ENCODE measurements at regions not wholly inside any gene's neighbourhood (a gene's known extent, or its start where the extent isn't known, plus 50 kb on each side); places are given as distances from the start of the nearest gene placed in this dataset.

- no peak for FAIRE-seq
- no peak for DNase-seq (ENCODE audit: low spot score)
These were observed 464.4 kb downstream of the CDH11 start for GRCh38 chr16:64657316-64658011.

- DNase-seq (ENCODE audit: low spot score) (no peak), FAIRE-seq (no peak)
These were observed 465.4 kb downstream of the CDH11 start for GRCh38 chr16:64656471-64656870.

- no peak for FAIRE-seq
- no peak for DNase-seq (ENCODE audit: low spot score)
These were observed 467.7 kb downstream of the CDH11 start for GRCh38 chr16:64654178-64654577.

GRCh38 chr16:64648282-64648681 is 473.6 kb downstream of the CDH11 start:
- FAIRE-seq (no peak), DNase-seq (ENCODE audit: low spot score) (no peak)

- FAIRE-seq (no peak), DNase-seq (ENCODE audit: low spot score) (no peak)
These were observed 480.5 kb downstream of the CDH11 start for GRCh38 chr16:64641343-64641742.

- DNase-seq (ENCODE audit: low spot score) (no peak), FAIRE-seq (no peak)
These were observed 483.1 kb downstream of the CDH11 start for GRCh38 chr16:64638766-64639165.

DNA sequence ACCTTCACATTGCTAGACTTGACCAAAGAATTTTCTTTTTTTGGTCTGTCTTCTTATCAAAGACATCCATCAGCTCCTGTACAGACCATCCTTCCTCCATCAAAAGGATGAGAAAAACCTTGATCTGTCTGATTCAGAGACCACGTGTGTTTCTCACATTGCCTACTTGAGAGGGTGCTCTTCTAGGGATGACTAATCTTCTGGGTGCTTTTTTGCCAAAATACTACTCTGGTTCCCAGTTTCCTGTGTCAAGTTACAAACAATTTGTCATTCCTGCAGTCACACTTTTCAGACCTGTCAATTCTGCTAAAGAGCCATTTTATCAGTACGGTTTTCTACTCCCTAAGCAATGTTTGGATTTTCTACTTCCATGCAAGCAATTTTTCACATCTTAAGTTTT is 492.2 kb downstream of the CDH11 start:
- no peak for FAIRE-seq
- no peak for DNase-seq (ENCODE audit: low spot score)

DNA sequence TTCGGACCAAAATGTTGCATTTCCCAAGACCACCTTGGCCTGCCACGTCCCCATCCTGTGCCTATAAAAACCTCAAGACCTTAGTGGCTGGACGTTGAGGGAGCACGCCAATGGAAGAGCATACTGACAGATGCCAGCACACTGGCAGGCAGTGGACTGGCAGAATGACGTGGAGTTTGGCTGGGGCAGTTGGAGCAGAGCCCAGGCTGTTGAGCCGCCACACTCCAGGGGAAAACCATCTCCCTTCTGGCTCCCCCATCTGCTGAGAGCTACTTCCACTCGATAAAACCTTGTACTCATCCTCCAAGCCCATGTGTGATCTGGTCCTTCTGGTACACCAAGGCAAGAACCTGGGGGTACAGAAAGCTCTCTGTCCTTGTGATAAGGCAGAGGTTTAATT is 494.1 kb downstream of the CDH11 start:
- DNase-seq (ENCODE audit: low spot score), result no peak
- no peak for FAIRE-seq

DNA sequence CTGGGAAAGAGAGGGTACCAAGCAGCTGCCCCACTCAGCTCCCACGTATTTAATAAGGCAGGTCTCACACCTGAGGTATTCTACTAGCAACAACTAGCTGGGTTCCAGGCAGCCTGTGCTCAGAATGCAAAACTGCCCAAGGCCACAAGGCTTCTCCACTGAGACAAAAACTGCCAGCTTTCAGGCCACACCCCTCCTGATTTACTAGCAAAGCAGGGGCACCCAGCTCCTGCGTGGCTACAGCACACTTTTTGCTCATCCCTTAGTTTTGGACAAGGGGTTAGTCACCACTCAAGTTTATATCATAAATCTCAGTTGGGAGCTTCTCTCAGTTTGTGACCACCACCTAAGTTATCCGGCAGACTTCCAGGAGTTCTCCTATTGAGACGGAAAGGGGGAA is 494.6 kb downstream of the CDH11 start:
- DNase-seq (ENCODE audit: low spot score), result no peak
- no peak for FAIRE-seq

DNA sequence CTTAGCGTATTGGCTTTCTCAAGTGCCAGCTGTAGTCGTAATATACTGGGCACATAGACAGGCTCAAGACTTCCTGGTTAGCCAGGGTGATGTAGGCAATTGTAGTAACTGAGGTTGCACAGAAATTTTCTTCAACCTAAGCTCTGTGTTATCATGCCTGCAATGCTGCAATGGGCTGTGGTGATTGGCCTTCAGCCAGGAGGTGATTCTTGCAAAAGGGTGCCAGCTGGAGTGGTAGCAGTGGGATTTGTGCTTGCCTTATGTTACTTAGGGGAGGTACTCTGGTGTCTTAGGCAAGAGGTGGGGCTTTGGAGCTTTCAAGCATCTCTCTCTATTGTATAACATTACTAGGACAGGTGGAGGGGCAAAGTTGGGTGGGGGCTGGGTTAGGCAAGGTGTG is 495.1 kb downstream of the CDH11 start:
- no peak for FAIRE-seq
- DNase-seq (ENCODE audit: low spot score), result no peak

GRCh38 chr16:64621616-64622015 is 500.2 kb downstream of the CDH11 start:
- no peak for FAIRE-seq

DNA sequence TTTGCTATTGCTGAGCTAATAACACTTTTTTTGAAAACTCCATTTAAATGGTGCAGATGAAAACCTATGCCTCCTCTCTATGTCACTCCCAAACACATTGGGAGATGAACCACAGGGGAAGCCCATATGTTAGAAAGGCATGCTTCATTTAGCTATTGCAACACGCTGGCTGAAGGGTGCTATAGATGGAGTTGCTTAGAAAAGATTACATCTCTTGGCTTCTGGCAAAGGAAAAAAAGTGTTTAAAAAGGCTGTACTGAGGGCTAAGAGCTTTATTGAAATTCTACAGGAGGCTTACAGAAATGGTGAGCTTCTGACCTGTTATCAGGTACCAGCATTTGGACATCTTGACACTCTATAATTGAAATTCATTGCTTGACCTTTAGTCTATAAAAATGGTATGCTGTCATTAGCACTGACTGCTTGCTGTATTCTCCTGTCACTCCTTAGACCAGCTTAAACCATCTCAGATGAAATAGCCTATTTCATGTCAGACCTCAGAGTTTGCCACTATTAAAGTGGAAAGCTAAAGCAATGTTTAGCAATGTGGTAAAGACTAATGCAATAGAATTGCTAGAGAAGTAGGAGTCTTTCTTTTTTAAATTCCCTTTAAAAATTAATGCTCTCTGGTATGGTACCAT is 503.9 kb downstream of the CDH11 start:
- no peak for FAIRE-seq
- DNase-seq (ENCODE audit: low spot score), result no peak

More at GRCh38 chr16:64621616-64622015, 500.2 kb downstream of the CDH11 start:
- no peak for DNase-seq (ENCODE audit: low spot score)

DNA sequence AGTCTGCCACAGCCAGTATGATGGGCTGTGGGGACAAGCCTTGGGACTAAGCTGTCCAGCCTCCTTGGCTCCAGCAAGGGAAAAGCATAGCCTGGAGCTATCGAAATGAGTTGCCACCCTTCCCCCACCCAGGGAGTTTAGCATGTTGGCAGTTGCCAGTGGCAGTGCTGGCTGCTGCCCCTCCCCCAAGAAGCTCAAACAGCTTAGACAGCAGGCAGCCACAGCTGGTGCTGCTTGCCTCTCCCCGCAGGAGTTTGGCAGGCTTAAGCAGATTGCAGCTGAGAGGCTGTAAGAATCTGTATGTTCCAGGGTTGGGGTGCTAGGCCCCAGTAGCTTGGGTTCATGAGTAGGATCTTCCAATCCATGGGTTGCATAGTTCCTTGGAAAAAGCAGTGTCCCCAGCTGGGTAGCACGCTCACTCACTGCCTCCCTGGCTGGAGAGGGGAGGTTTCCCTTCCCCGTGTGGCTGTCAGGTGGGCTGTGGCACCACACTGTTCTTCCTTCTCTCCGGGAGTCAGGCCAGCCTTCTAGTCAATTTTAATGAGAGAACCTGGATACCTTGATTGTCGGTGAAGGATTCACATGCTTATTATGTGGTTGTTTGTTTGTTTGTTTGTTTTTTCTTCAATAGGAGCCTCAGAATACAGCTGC is 506.1 kb downstream of the CDH11 start:
- no peak for FAIRE-seq

GRCh38 chr16:64596196-64596595 is 525.7 kb downstream of the CDH11 start:
- DNase-seq (ENCODE audit: low spot score) (no peak), FAIRE-seq (no peak)

More for the DNA sequence above, 506.1 kb downstream of the CDH11 start:
- no peak for DNase-seq (ENCODE audit: low spot score)

DNA sequence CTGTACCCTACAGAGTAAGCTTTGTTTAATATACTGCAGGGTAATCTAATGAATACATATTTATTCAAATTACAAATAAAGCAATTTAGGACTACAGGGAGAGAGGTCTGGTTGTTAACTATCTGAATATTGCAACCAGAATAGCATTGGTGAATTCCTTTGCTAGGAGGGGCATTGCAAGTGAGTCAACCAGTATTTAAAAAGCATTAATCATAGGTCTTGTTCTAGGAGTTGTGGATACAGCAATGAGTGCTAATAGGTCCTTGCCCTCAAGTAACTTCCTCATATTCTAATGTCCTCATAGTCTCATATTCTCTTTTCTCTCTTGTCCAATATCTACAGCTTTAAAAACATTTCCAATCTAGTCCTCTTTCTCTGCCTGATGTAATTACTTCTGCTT is 531.4 kb downstream of the CDH11 start:
- no peak for FAIRE-seq
- no peak for DNase-seq (ENCODE audit: low spot score)

DNA sequence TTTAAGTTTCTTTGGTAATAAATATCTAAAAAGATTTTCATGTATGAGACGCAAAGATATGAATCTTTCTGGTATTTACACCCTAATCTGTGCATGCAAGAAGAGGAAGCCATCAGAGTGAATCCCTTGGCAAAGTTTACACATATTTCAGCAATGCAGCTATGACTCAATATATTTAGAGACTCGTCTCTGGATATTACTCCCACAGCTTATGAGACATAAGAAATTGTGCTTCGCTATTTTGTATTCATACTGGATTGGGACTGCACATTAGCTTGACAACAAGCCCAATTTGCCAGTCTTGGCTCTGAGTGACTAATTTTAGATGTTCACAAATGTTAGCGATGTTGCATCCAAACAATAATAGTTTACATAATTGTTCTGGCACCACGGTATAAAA is 532.0 kb downstream of the CDH11 start:
- DNase-seq (ENCODE audit: low spot score), result no peak
- FAIRE-seq, result no peak

DNA sequence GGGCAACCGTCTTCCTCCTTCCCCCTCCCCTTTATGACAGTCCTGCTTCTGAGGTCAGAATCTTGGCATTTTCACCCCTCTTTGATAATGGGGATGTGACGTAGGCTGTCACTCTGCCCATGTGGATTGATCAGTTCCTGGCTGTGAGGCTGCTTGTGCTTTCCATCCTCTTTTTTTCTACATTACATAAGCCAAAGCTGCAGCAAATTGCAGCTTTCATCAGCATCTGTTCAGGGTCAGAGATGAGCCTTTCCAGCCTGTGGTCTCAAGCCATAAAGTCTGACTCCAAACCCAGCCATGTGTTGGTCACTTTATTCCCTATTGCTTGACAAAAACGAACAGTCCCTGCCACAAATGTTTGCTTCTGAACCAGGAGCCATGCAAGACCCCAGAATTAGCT is 535.1 kb downstream of the CDH11 start:
- no peak for DNase-seq (ENCODE audit: low spot score)
- no peak for FAIRE-seq

- DNase-seq (ENCODE audit: low spot score), result no peak
- FAIRE-seq, result no peak
These were observed 536.5 kb downstream of the CDH11 start for GRCh38 chr16:64585367-64585766.

DNA sequence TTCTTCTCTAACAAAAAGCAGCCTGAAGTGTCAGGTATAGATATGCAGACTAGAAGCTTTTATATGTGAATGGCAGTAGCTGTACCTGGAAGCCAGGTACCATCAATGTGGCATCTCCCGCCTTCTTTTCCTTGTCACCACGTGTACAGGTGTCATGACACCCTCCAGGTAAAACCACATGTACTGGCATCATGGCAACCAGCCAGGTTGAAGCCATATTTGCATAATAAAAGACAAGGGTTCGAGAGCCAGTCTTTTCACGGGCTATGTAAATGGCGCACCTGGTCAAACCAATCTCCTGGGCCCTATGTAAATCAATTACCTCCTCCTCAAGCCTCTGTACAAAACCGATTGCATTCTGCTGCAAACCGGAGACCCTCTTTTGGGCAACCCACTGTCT is 541.3 kb downstream of the CDH11 start:
- no peak for DNase-seq (ENCODE audit: low spot score)
- FAIRE-seq, result no peak

DNA sequence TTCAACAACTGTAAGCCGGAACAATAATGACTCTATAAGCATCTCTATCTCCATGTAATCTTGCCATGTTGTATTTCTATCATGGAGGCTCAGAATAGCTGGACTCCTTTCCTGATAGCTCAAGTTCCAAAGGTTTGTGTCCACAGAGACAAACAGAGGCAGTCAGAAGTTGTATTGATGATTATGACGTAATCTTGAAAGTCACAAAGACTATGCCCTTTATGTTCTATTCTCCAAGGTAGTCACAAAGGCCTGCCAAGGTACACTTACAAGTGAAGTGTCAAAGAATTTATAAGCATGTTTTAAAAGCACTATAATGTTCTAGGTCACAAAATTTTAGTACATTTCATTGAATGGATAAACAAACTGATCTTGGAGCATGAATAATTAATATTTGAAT is 542.2 kb downstream of the CDH11 start:
- FAIRE-seq, result no peak
- DNase-seq (ENCODE audit: low spot score), result no peak

- FAIRE-seq (no peak), DNase-seq (ENCODE audit: low spot score) (no peak)
These were observed 576.1 kb downstream of the CDH11 start for GRCh38 chr16:64545768-64546167.

GRCh38 chr16:64544859-64545258 is 577.0 kb downstream of the CDH11 start:
- DNase-seq (ENCODE audit: low spot score) (no peak), FAIRE-seq (no peak)

- DNase-seq (ENCODE audit: low spot score) (no peak), FAIRE-seq (no peak)
These were observed 578.4 kb downstream of the CDH11 start for GRCh38 chr16:64543441-64543840.
